ENCODE measurements at regions not wholly inside any gene's neighbourhood (a gene's known extent, or its start where the extent isn't known, plus 50 kb on each side); places are given as distances from the start of the nearest gene placed in this dataset.

- DNase-seq (ENCODE audit: low spot score in 2 of 2, unreplicated experiment in 2 of 2), result no peak
- no peak overlapping the region for H3K4me3 Mint-ChIP-seq
- peaks cover 9% of the 10 kb centered on the region for H3K4me1 Mint-ChIP-seq
- no peaks in the 10 kb centered on the region for H3K36me3 Mint-ChIP-seq
- peaks cover 9% of the 10 kb centered on the region for H3K9me3 Mint-ChIP-seq
- no peak for TF ChIP-seq CTCF (IDR thresholded peaks at IDR 0.05; ENCODE audit: unreplicated experiment)
- H3K27ac Mint-ChIP-seq, result no peak overlapping the region
- H3K27me3 Mint-ChIP-seq (ENCODE audit: low read depth), result peaks cover 31% of the 10 kb centered on the region
Measured at GRCh38 chr6:105567140-105567539, 164.3 kb upstream of the PREP start.

GRCh38 chr6:105566503-105566902, 163.6 kb upstream of the PREP start:
- peaks cover 9% of the 10 kb centered on the region for H3K4me1 Mint-ChIP-seq
- DNase-seq (ENCODE audit: low spot score in 2 of 2, unreplicated experiment in 2 of 2), result no peak
- no peaks in the 10 kb centered on the region for H3K36me3 Mint-ChIP-seq
- TF ChIP-seq CTCF (IDR thresholded peaks at IDR 0.05; ENCODE audit: unreplicated experiment), result no peak
- peaks cover 9% of the 10 kb centered on the region for H3K9me3 Mint-ChIP-seq
- H3K27ac Mint-ChIP-seq, result no peak overlapping the region
- no peak overlapping the region for H3K4me3 Mint-ChIP-seq
- peaks cover 26% of the 10 kb centered on the region for H3K27me3 Mint-ChIP-seq (ENCODE audit: low read depth)

GRCh38 chr6:105564121-105564902, 161.4 kb upstream of the PREP start:
- H3K9me3 Mint-ChIP-seq, result peaks cover 9% of the 10 kb centered on the region
- DNase-seq (ENCODE audit: low spot score in 2 of 2, unreplicated experiment in 2 of 2), result no peak

GRCh38 chr6:105562027-105562426, 159.1 kb upstream of the PREP start:
- peaks cover 9% of the 10 kb centered on the region for H3K9me3 Mint-ChIP-seq
- H3K36me3 Mint-ChIP-seq, result no peaks in the 10 kb centered on the region
- no peak for DNase-seq (ENCODE audit: low spot score in 2 of 2, unreplicated experiment in 2 of 2)
- H3K4me3 Mint-ChIP-seq, result no peak overlapping the region
- H3K27ac Mint-ChIP-seq, result no peak overlapping the region
- H3K27me3 Mint-ChIP-seq (ENCODE audit: low read depth), result peaks cover 22% of the 10 kb centered on the region
- no peaks in the 10 kb centered on the region for H3K4me1 Mint-ChIP-seq
- TF ChIP-seq CTCF (IDR thresholded peaks at IDR 0.05; ENCODE audit: unreplicated experiment), result no peak

More at GRCh38 chr6:105564121-105564902, 161.4 kb upstream of the PREP start:
- Mint-ChIP-seq H3K36me3 (no peaks in the 10 kb centered on the region), H3K4me3 (no peak overlapping the region), H3K27ac (no peak overlapping the region), H3K4me1 (peaks cover 3% of the 10 kb centered on the region), H3K27me3 (ENCODE audit: low read depth) (peaks cover 25% of the 10 kb centered on the region)
- TF ChIP-seq CTCF (IDR thresholded peaks at IDR 0.05; ENCODE audit: unreplicated experiment), result no peak

- Mint-ChIP-seq H3K27me3 (ENCODE audit: low read depth) (peaks cover 18% of the 10 kb centered on the region), H3K4me3 (no peak overlapping the region), H3K4me1 (no peaks in the 10 kb centered on the region), H3K27ac (no peak overlapping the region), H3K9me3 (peaks cover 11% of the 10 kb centered on the region), H3K36me3 (no peaks in the 10 kb centered on the region)
- no peak for TF ChIP-seq CTCF (IDR thresholded peaks at IDR 0.05; ENCODE audit: unreplicated experiment)
- DNase-seq (ENCODE audit: low spot score in 2 of 2, unreplicated experiment in 2 of 2), result no peak
Measured at GRCh38 chr6:105561486-105561885, 158.6 kb upstream of the PREP start.
